Left ventricle myocardium superior (tissue), 1 donor: ENCODE measurements at regions not wholly inside any gene's neighbourhood (a gene's known extent, or its start where the extent isn't known, plus 50 kb on each side); places are given as distances from the start of the nearest gene placed in this dataset.
"Not testable (repeated sequence)": the region's sequence is repeated elsewhere in the genome, so short reads cannot be mapped to it uniquely, and the experiment has no call there.

Experiments used
- ATAC-seq: fragments of 200-7000 bp; cut with Tn5 transposase; one replicate; pipeline ENCODE4 v1.9.1; 2020; ENCODE audit warnings: mild to moderate bottlenecking, moderate library complexity
- DNase-seq: peaks from one replicate; pipeline ENCODE4 v3.0.0-alpha.2; 2020
- intact Hi-C: fragments of 100-400 bp; cut with micrococcal nuclease; formaldehyde crosslinking; loops from one replicate; pipeline ENCODE4 v1.11.0; 2022
- donor health status: DM: no; HTN: yes; CAD: no; lungs with severe emphysema.

DNA sequence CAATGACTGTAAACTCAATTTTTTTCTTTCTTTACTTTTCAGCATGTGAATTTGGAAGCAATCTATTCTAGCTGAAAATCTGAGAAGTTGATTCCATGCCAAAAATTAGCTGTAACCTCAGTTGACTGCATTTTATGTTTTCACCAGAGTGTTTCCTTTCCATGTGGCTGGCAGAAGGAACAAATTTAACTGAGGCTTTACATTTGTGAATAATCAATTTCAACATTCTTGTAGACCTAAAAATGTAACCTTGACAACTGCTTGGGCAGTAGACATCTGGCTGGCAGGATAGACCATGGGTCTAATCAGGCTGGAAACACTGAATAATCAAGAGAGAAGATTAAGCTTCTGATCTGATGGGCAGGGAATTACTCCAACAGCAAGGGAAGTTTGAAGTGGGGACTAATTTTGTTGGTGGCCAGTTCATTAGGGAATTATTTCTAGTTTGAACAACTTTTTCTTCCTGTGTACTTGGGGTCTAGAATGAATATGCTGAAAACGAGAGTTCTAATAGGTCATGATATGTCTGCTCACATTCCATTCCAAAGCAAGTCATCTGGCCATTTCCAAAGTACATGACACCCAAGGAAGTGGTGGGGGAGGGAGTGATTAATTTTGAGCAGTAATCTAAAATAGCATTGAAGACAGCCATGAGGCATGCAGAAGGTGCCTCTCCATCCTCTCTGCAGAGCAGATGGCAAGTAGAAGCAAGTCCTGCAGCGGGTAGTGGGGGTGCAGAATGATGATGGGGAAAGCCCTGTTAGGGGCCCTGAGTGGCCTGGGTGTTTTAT is 68.2 kb downstream of the ATP23 start:
- ATAC-seq (no peak), DNase-seq (no peak)
- intact Hi-C loops: no loop called here

DNA sequence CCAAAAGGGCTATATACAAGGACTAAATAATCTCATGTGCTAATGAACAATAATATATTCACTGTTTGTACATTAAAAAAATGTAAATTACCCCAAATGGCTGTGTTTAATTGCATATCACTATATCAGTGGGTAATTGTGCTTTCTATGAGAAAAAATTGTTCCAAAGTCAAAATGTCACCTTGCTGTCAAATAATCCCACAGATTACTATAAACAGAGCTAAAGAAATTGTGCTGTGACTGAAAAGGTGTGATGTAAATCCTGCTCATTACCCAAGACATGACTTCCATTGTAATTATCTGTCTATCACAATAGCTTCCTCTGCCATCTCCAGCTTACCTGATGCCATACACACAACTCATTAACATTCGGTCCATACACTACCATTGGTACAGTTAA is 70.3 kb downstream of the ATP23 start:
- ATAC-seq (no peak), DNase-seq (no peak)
- intact Hi-C loops: no loop called here

GRCh38 chr12:58022379-58023020 is 81.1 kb downstream of the ATP23 start:
- ATAC-seq, DNase-seq, intact Hi-C loops: not testable (repeated sequence)

DNA sequence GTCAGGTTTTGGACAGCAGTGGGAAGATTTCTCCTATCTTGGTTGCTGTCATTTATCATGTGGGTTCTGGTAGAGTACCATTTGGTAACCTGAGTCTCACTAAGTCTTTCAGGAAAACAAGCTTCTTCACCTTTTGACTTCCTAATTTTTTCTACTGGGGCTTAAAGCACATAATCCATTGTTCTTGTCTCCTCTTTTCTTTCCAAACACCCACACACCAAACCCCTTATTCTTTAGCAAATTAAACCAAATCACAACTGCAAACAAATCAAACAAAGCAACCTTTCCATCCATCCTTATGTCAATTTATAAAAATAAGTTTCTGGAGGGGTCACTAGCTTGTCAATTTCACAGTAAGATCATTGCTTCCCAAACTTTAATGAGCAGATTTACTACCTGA is 84.1 kb downstream of the ATP23 start:
- intact Hi-C loops: no loop called here
- ATAC-seq: no peak

DNA sequence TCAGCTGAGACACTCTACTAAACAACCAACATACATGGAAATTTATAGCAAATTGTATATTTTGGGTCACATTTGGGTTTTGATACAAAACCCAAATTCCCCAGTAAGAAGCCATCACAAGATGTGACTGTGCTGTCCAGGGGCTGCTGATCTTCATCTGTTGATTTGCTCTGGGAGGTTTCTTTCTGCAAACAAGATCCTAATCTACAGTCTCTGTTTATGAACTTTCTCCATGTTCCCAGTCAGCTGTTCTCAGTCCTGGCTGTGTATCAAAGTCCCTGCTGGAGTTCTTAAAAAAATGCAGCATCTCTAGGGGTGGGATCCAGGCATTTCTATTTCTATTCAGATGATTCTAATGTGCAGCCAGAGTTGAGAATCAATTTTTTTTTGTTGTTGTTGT is 85.1 kb downstream of the ATP23 start:
- DNase-seq (no peak), ATAC-seq (no peak)
- intact Hi-C loops: no loop called here

More for the DNA sequence above, 84.1 kb downstream of the ATP23 start:
- no peak for DNase-seq

DNA sequence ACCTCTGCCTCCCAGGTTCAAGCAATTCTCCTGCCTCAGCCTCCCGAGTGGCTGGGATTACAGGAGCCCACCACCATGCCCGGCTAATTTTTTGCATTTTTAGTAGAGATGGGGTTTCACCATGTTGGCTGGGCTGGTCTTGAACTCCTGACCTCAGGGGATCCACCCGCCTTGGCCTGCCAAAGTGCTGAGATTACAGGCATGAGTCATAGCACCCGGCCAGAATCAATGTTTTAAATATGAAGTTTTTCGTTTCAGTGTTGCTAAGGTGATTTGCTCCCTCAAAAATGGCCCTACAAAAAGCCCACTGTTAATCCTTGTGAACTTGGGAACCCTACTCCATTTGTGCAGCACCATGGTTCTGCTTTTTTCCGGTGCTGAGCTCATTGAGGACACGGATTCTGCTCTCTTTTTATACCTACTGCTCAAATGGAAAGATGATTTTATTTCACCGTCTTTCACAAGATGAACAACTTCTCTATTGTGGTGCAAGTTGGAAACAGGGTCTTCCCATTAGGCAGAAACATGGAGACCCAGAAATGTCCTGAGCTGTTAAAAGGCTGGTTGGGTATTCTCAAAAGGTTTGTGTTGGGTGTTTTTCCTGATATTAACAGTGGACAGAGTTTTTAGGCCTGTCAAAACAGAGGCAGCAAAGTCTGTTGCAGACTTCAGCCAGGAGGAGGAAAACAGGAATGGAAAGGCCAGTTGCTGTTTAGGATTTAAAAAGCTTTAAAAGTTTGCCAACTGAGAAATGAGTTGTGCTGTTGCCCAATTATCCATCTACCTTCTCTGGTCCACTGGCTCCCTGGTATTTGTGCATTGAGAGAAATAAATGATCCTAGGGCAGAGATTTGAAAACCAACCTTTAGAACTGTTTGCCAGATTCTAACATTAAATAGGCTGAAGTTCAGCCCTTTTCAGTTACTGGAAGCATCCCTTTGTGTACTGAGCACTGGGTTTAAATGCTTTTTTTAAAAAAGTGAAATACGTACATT is 85.8 kb downstream of the ATP23 start:
- ATAC-seq (no peak), DNase-seq (no peak)
- intact Hi-C loops: no loop called here

DNA sequence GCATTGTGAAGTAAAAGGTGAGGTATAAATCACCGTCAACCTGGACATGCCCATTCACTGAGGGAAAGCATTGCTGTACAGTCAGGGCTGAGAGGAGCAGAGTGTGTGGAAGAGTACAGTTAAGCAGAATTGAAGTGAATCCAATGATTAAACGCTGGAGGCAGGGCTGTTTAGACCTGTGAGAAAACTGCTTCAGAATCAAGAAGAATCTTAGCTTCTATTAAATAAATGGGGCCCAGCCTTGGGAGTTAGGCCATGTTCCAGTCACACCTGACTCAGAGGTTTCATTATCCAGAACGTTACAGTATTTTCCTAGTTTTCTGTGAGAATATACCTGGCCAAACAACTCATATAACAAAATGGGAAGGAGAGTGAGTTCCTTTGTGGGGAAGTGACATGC is 86.9 kb downstream of the ATP23 start:
- intact Hi-C loops: no loop called here
- DNase-seq (no peak), ATAC-seq (no peak)

GRCh38 chr12:58029260-58029659 is 87.9 kb downstream of the ATP23 start:
- no peak for ATAC-seq
- no peak for DNase-seq
- intact Hi-C loops: no loop called here

- DNase-seq (no peak), ATAC-seq (no peak)
- intact Hi-C loops: no loop called here
These were observed 89.4 kb downstream of the ATP23 start for GRCh38 chr12:58030566-58031279.

- no peak for DNase-seq
- intact Hi-C loops: no loop called here
- no peak for ATAC-seq
These were observed 90.8 kb downstream of the ATP23 start for GRCh38 chr12:58032156-58032555.

GRCh38 chr12:58033831-58034230 is 92.5 kb downstream of the ATP23 start:
- ATAC-seq (no peak), DNase-seq (no peak)
- intact Hi-C loops: no loop called here

GRCh38 chr12:58034311-58034710 is 92.9 kb downstream of the ATP23 start:
- intact Hi-C loops: no loop called here
- DNase-seq: no peak
- peak; percentile 41 for ATAC-seq

DNA sequence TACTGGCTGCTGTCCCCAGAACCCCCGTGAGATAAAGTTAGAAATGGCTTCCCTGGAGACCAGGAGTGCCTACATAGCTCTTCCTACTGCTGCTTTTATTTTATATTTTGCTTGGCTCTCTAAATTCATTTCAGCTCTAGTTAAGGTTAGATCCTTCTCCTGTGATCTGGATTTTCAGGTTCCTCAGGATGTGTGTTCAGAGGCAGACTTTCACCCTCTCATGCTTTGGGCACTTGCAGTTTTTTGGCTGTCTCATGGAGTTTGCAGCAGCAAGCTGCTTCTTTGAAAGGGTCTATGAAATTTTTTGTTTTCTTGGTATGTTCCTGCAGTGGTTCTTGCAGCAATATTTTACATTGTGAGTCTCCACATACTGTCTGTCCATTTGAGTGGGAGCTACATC is 93.3 kb downstream of the ATP23 start:
- ATAC-seq: no peak
- no peak for DNase-seq
- intact Hi-C loops: no loop called here

GRCh38 chr12:58041441-58041840 is 100.1 kb downstream of the ATP23 start:
- intact Hi-C loops: no loop called here
- DNase-seq: no peak
- no peak for ATAC-seq

GRCh38 chr12:58044966-58045365 is 103.6 kb downstream of the ATP23 start:
- ATAC-seq (no peak), DNase-seq (no peak)
- intact Hi-C loops: no loop called here

DNA sequence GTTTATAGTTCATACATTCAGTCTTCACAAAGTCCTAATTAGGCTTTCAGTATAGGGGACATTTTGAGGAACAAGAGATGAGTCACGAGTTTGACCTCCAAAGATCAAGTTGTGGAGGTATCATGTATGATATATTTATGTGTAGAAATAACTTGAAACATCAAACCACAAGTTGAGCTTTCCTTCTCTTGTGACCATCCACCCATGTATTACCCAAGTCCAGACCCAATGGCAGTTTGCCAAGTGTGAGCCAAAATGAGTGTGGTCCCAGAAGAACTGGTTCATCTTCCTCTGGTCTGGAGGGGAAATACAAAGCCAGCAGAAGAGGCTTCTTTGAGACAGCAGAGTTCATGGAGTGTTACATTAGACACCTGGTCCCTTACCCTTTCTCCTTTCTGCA is 104.9 kb downstream of the ATP23 start:
- DNase-seq (no peak), ATAC-seq (no peak)
- intact Hi-C loops: no loop called here

DNA sequence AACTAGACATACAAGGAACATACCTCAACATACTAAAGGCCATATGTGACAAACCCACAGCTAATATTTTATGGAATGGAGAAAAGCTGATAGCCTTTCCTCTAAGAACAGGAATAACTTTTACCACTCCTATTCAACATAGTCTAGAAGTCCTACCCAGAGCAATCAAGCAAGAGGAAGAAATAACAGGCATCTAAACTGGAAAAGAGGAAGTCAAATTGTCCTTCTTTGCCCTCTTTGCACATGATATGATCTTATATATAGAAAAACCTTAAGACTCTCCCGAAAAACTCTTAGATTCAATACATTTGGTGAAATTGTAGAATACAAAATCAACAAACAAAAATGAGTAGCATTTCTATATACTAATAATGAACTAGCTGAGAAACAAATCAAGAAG is 110.0 kb downstream of the ATP23 start:
- ATAC-seq: no peak
- DNase-seq: no peak
- intact Hi-C loops: no loop called here

DNA sequence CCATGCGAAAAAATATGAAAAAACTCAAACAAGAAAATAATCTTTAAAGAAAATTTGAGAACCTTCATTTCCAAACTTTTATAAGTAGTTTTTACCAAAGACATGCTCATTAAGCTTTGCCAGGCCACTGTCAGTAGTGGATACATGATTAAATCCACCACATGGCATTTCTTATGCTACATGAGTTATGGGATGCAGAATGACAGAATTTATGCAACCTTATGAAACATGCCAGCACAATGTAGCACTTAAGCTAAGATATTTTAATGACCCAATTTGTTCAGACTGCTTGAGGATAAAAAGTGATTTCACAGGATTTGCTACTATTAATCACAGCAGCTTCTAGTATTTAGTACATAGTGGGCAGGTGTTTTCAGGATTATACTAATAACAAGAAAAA is 123.3 kb downstream of the ATP23 start:
- DNase-seq (no peak), ATAC-seq (no peak)
- intact Hi-C loops: no loop called here

- ATAC-seq (no peak), DNase-seq (no peak)
- intact Hi-C loops: no loop called here
These were observed 124.9 kb downstream of the ATP23 start for GRCh38 chr12:58066296-58066695.
